Erythroblast (primary cell): ENCODE measurements at regions not wholly inside any gene's neighbourhood (a gene's known extent, or its start where the extent isn't known, plus 50 kb on each side); places are given as distances from the start of the nearest gene placed in this dataset.

Experiments
- GATA1 ChIP-seq: IDR thresholded peaks from 2 replicates; pipeline ENCODE4 v1.6.1; 2011; ENCODE audit warnings: low read depth, mild to moderate bottlenecking, control low read depth, low read length, moderate library complexity
- POLR2A ChIP-seq: IDR thresholded peaks from 2 replicates; pipeline ENCODE4 v1.6.1; 2011; ENCODE audit warnings: mild to moderate bottlenecking, low read length

- no peak for TF ChIP-seq POLR2A
- TF ChIP-seq GATA1: no peak
These were observed 480.3 kb downstream of the BRD1 start for GRCh38 chr22:49347376-49347775.
